ENCODE measurements at regions not wholly inside any gene's neighbourhood (a gene's known extent, or its start where the extent isn't known, plus 50 kb on each side); places are given as distances from the start of the nearest gene placed in this dataset.
A peak's percentile ranks its signal among the peaks of the same experiment; 100 is the strongest.

- no peak for DNase-seq
- in situ Hi-C loops (cut with HindIII; ENCODE audit: low pct_ligation_motif_present, low pct_unique_long_range_greater_than_20kb, low sequenced_read_pairs), result no loop called here
Observed at GRCh38 chr20:60121903-60122302, 163.7 kb downstream of the CDH26 start.

- in situ Hi-C loops (cut with HindIII; ENCODE audit: low pct_ligation_motif_present, low pct_unique_long_range_greater_than_20kb, low sequenced_read_pairs), result no loop called here
- DNase-seq, result no peak
Observed at GRCh38 chr20:60122671-60123070, 164.4 kb downstream of the CDH26 start.

GRCh38 chr20:60123096-60123495 is 164.9 kb downstream of the CDH26 start:
- DNase-seq, result no peak
- in situ Hi-C loops (cut with HindIII; ENCODE audit: low pct_ligation_motif_present, low pct_unique_long_range_greater_than_20kb, low sequenced_read_pairs), result no loop called here

- DNase-seq, result no peak
- in situ Hi-C loops (cut with HindIII; ENCODE audit: low pct_ligation_motif_present, low pct_unique_long_range_greater_than_20kb, low sequenced_read_pairs), result no loop called here
Observed at GRCh38 chr20:60123652-60124051, 165.4 kb downstream of the CDH26 start.

- in situ Hi-C loops (cut with HindIII; ENCODE audit: low pct_ligation_motif_present, low pct_unique_long_range_greater_than_20kb, low sequenced_read_pairs), result no loop called here
Observed at GRCh38 chr20:60124776-60125381, 166.7 kb downstream of the CDH26 start.

GRCh38 chr20:60125513-60125912 is 167.3 kb downstream of the CDH26 start:
- no peak for DNase-seq
- in situ Hi-C loops (cut with HindIII; ENCODE audit: low pct_ligation_motif_present, low pct_unique_long_range_greater_than_20kb, low sequenced_read_pairs), result no loop called here

More at GRCh38 chr20:60124776-60125381, 166.7 kb downstream of the CDH26 start:
- no peak for DNase-seq

GRCh38 chr20:60126975-60127374 is 168.8 kb downstream of the CDH26 start:
- in situ Hi-C loops (cut with HindIII; ENCODE audit: low pct_ligation_motif_present, low pct_unique_long_range_greater_than_20kb, low sequenced_read_pairs), result no loop called here
- no peak for DNase-seq

- no peak for DNase-seq
- in situ Hi-C loops (cut with HindIII; ENCODE audit: low pct_ligation_motif_present, low pct_unique_long_range_greater_than_20kb, low sequenced_read_pairs), result no loop called here
Observed at GRCh38 chr20:60131375-60131774, 173.2 kb downstream of the CDH26 start.

- in situ Hi-C loops (cut with HindIII; ENCODE audit: low pct_ligation_motif_present, low pct_unique_long_range_greater_than_20kb, low sequenced_read_pairs), result no loop called here
- no peak for DNase-seq
Observed at GRCh38 chr20:60132162-60132826, 174.1 kb downstream of the CDH26 start.

- DNase-seq, result no peak
- in situ Hi-C loops (cut with HindIII; ENCODE audit: low pct_ligation_motif_present, low pct_unique_long_range_greater_than_20kb, low sequenced_read_pairs), result no loop called here
Observed at GRCh38 chr20:60132827-60133670, 174.8 kb downstream of the CDH26 start.

- in situ Hi-C loops (cut with HindIII; ENCODE audit: low pct_ligation_motif_present, low pct_unique_long_range_greater_than_20kb, low sequenced_read_pairs), result no loop called here
- DNase-seq, result no peak
Observed at GRCh38 chr20:60135276-60135675, 177.1 kb downstream of the CDH26 start.

GRCh38 chr20:60136645-60137401 is 178.6 kb downstream of the CDH26 start:
- DNase-seq, result no peak

GRCh38 chr20:60137657-60138245 is 179.5 kb downstream of the CDH26 start:
- DNase-seq, result peak; percentile 67
- in situ Hi-C loops (cut with HindIII; ENCODE audit: low pct_ligation_motif_present, low pct_unique_long_range_greater_than_20kb, low sequenced_read_pairs), result no loop called here

More at GRCh38 chr20:60136645-60137401, 178.6 kb downstream of the CDH26 start:
- in situ Hi-C loops (cut with HindIII; ENCODE audit: low pct_ligation_motif_present, low pct_unique_long_range_greater_than_20kb, low sequenced_read_pairs), result no loop called here

- peak; percentile 74 for DNase-seq
- in situ Hi-C loops (cut with HindIII; ENCODE audit: low pct_ligation_motif_present, low pct_unique_long_range_greater_than_20kb, low sequenced_read_pairs), result no loop called here
Observed at GRCh38 chr20:60138256-60139220, 180.3 kb downstream of the CDH26 start.

- DNase-seq, result no peak
- in situ Hi-C loops (cut with HindIII; ENCODE audit: low pct_ligation_motif_present, low pct_unique_long_range_greater_than_20kb, low sequenced_read_pairs), result no loop called here
Observed at GRCh38 chr20:60139663-60140446, 181.6 kb downstream of the CDH26 start.

GRCh38 chr20:60142587-60142986 is 184.4 kb downstream of the CDH26 start:
- no peak for DNase-seq
- in situ Hi-C loops (cut with HindIII; ENCODE audit: low pct_ligation_motif_present, low pct_unique_long_range_greater_than_20kb, low sequenced_read_pairs), result no loop called here
